B cell (primary cell): ENCODE measurements at regions not wholly inside any gene's neighbourhood (a gene's known extent, or its start where the extent isn't known, plus 50 kb on each side); places are given as distances from the start of the nearest gene placed in this dataset.

Experiments used
- ATAC-seq: fragments of 200-7000 bp; cut with Tn5 transposase; one replicate; pipeline ENCODE4 v1.10.0; 2021; ENCODE audit warnings: low read depth, mild to moderate bottlenecking, moderate number of reproducible peaks, moderate library complexity
- CTCF ChIA-PET: fragments of 350-600 bp; sonication (Branson Sonifier 250); formaldehyde crosslinking; loops from one replicate; lab custom pipeline; 2021; ENCODE audit warnings: antibody characterized with exemption, inconsistent platforms; lab: Charles Lee
- POLR2A ChIA-PET: fragments of 350-600 bp; sonication (Branson Sonifier 250); formaldehyde crosslinking; loops from one replicate; lab custom pipeline; 2021; ENCODE audit warnings: antibody characterized with exemption; lab: Charles Lee
- DNase-seq: peaks from one replicate; pipeline ENCODE4 v3.0.0; 2013
- H2AFZ ChIP-seq: 2 replicates; pipeline ENCODE4 v1.6.1; 2012; ENCODE audit warnings: mild to moderate bottlenecking, low read depth, low read length; ENCODE audit not compliant: insufficient read depth, poor library complexity, severe bottlenecking
- H3K27ac ChIP-seq, 2 donors: 1 replicate in 1 of 2; 2 replicates in 1 of 2; pipeline ENCODE4 v1.5.1; 2012 to 2013; ENCODE audit warnings: low read length in 2 of 2, mild to moderate bottlenecking in 2 of 2, moderate library complexity in 1 of 2
- H3K27me3 ChIP-seq, 4 experiments: fragments of 200-600 bp in 1 of 4; sonication (generic) in 1 of 4; replicated peaks in 1 of 4; 1 replicate in 2 of 4; 2 replicates in 2 of 4; pipeline versions ENCODE4 v1.6.1 to v1.7.0; 2013 to 2016; ENCODE audit warnings: low read length in 3 of 4, mild to moderate bottlenecking in 2 of 4, mixed read lengths in 1 of 4, moderate library complexity in 1 of 4; ENCODE audit not compliant: insufficient read depth in 4 of 4, control insufficient read depth in 3 of 4; ENCODE audit errors: control extremely low read depth in 1 of 4
- H3K36me3 ChIP-seq, 2 experiments: replicated peaks in 1 of 2; 1 replicate in 1 of 2; 2 replicates in 1 of 2; pipeline versions ENCODE4 v1.6.1 to v1.7.1; 2013; ENCODE audit warnings: low read length in 1 of 2; ENCODE audit not compliant: insufficient read depth in 2 of 2, control insufficient read depth in 1 of 2; ENCODE audit errors: control extremely low read depth in 1 of 2, extremely low read depth in 1 of 2
- H3K4me1 ChIP-seq, 2 donors: fragments of 200-600 bp in 1 of 2; sonication (generic) in 1 of 2; 1 replicate in 1 of 2; 2 replicates in 1 of 2; pipeline versions ENCODE4 v1.5.1 to v1.6.1; 2013 to 2017; ENCODE audit warnings: low read length in 2 of 2; ENCODE audit not compliant: control insufficient read depth in 2 of 2, insufficient read depth in 2 of 2
- H3K4me2 ChIP-seq: replicated peaks from 2 replicates; pipeline ENCODE3; 2012; ENCODE audit warnings: mild to moderate bottlenecking, low read depth, low read length; ENCODE audit not compliant: poor library complexity, severe bottlenecking
- H3K4me3 ChIP-seq, 5 experiments: fragments of 200-600 bp in 1 of 5; sonication (generic) in 1 of 5; 1 replicate in 3 of 5; 2 replicates in 2 of 5; pipeline versions ENCODE4 v1.5.1 to v1.7.0; 2011 to 2016; ENCODE audit warnings: low read length in 4 of 5, mild to moderate bottlenecking in 4 of 5, low read depth in 2 of 5, control low read depth in 1 of 5, moderate library complexity in 1 of 5; ENCODE audit not compliant: insufficient read depth in 1 of 5; ENCODE audit errors: control extremely low read depth in 1 of 5, extremely low read depth in 1 of 5
- H3K79me2 ChIP-seq: fragments of 200-600 bp; sonication (generic); one replicate; pipeline ENCODE4 v1.6.0; 2016; ENCODE audit warnings: low read length; ENCODE audit not compliant: control insufficient read depth, insufficient read depth
- H3K9ac ChIP-seq: fragments of 200-600 bp; sonication (generic); 2 replicates; pipeline ENCODE4 v1.6.1; 2017; ENCODE audit warnings: mild to moderate bottlenecking, low read length, moderate library complexity
- H3K9me3 ChIP-seq, 3 donors: one replicate each; pipeline versions ENCODE4 v1.6.1 to v1.7.1; 2013; ENCODE audit warnings: low read length in 2 of 3; ENCODE audit not compliant: control insufficient read depth in 2 of 3, insufficient read depth in 1 of 3; ENCODE audit errors: control extremely low read depth in 1 of 3
- H4K20me1 ChIP-seq: 2 replicates; pipeline ENCODE4 v1.6.0; 2012; ENCODE audit warnings: mild to moderate bottlenecking, low read length; ENCODE audit not compliant: insufficient read depth, control insufficient read depth, poor library complexity, severe bottlenecking
- H3K27ac Mint-ChIP-seq: one replicate; pipeline ENCODE4 v1.8.0; 2021; ENCODE audit warnings: mixed read lengths
- H3K27me3 Mint-ChIP-seq: one replicate; pipeline ENCODE4 v1.8.0; 2021; ENCODE audit warnings: mixed read lengths
- H3K4me1 Mint-ChIP-seq: one replicate; pipeline ENCODE4 v1.8.0; 2021; ENCODE audit warnings: mixed read lengths
- H3K4me3 Mint-ChIP-seq: one replicate; pipeline ENCODE4 v1.8.0; 2021; ENCODE audit warnings: mixed read lengths
- H3K9me3 Mint-ChIP-seq: one replicate; pipeline ENCODE4 v1.8.0; 2022; ENCODE audit warnings: mixed read lengths; ENCODE audit not compliant: insufficient read depth
- CTCF ChIP-seq: fragments of 200-600 bp; IDR thresholded peaks from one replicate; pipeline ENCODE4 v1.8.0; 2022; ENCODE audit warnings: antibody characterized with exemption, mild to moderate bottlenecking
- EZH2 ChIP-seq: IDR thresholded peaks from 2 replicates; pipeline ENCODE4 v1.6.1; 2012; ENCODE audit warnings: borderline replicate concordance, low read depth, mild to moderate bottlenecking, moderate library complexity, low read length; ENCODE audit not compliant: insufficient read depth, poor library complexity, severe bottlenecking
- WGBS: methylation state at CpG from one replicate; pipeline ENCODE4 v1.1.5; 2013; ENCODE audit warnings: missing lambda C conversion rate; ENCODE audit not compliant: insufficient coverage; 5-methylcytosine and 5-hydroxymethylcytosine counted together
- intact Hi-C: fragments of 100-400 bp; cut with micrococcal nuclease; formaldehyde crosslinking; loops from one replicate; pipeline ENCODE4 v1.10.0; 2022

GRCh38 chr6:149216459-149216858 lies 101.1 kb upstream of the TAB2 start:
- Mint-ChIP-seq H3K27me3 (no peaks in the 10 kb centered on the region), H3K27ac (no peak overlapping the region), H3K4me3 (no peak overlapping the region), H3K4me1 (peaks cover 7% of the 10 kb centered on the region), H3K9me3 (no peaks in the 10 kb centered on the region)
- Histone ChIP-seq H2AFZ (no peak overlapping the region), H3K27ac (no peak overlapping the region), H3K4me2 (no peak overlapping the region), H3K4me1 (peaks cover 13 to 16% of the 10 kb centered on the region in 2 donors), H3K36me3 (no peaks in the 10 kb centered on the region), H4K20me1 (no peaks in the 10 kb centered on the region), H3K79me2 (no peaks in the 10 kb centered on the region), H3K9ac (no peak overlapping the region), H3K4me3 (no peak overlapping the region), H3K27me3 (no peaks in the 10 kb centered on the region), H3K9me3 (no peaks in the 10 kb centered on the region)
- no peak for TF ChIP-seq EZH2
- no peak for TF ChIP-seq CTCF
- no peak for ATAC-seq
- POLR2A ChIA-PET, result no interaction called here
- CTCF ChIA-PET, result interaction anchor here (1.0 kb wide), 1 partner anchor 7 kb away, joined by 3 read pairs; no protein-coding TSS in a partner anchor
- no peak for DNase-seq
- intact Hi-C loops, result no loop called here
- 93% methylated on average over 3 of the region's 4 CpGs for WGBS

GRCh38 chr6:149217466-149217888 lies 100.0 kb upstream of the TAB2 start:
- H3K9ac ChIP-seq, result no peak overlapping the region
- H3K9me3 Mint-ChIP-seq, result no peaks in the 10 kb centered on the region
- ATAC-seq, result no peak
- H3K27me3 Mint-ChIP-seq, result no peaks in the 10 kb centered on the region
- DNase-seq, result no peak
- H3K79me2 ChIP-seq, result no peaks in the 10 kb centered on the region
- peaks cover 1% of the 10 kb centered on the region for H3K4me1 Mint-ChIP-seq
- no peaks in the 10 kb centered on the region for H4K20me1 ChIP-seq
- H3K27ac ChIP-seq, result no peak overlapping the region
- no peaks in the 10 kb centered on the region for H3K36me3 ChIP-seq
- H3K27ac Mint-ChIP-seq, result no peak overlapping the region
- no peak overlapping the region for H2AFZ ChIP-seq
- no peaks in the 10 kb centered on the region for H3K27me3 ChIP-seq
- ChIA-PET CTCF (no interaction called here), POLR2A (no interaction called here)
- intact Hi-C loops, result no loop called here
- TF ChIP-seq EZH2 (no peak), CTCF (no peak)
- H3K4me2 ChIP-seq, result no peak overlapping the region
- H3K9me3 ChIP-seq, result no peaks in the 10 kb centered on the region
- no peak overlapping the region for H3K4me3 Mint-ChIP-seq
- no peak overlapping the region for H3K4me3 ChIP-seq
- peaks cover 10 to 12% of the 10 kb centered on the region in 2 donors for H3K4me1 ChIP-seq
